Retinal pigment epithelial cell (primary cell): ENCODE measurements at regions not wholly inside any gene's neighbourhood (a gene's known extent, or its start where the extent isn't known, plus 50 kb on each side); places are given as distances from the start of the nearest gene placed in this dataset.

Experiments
- DNase-seq: peaks from one replicate; pipeline ENCODE4 v3.0.0-alpha.2; 2010; ENCODE audit warnings: low read depth
- H3K4me3 ChIP-seq: 2 replicates; pipeline ENCODE4 v1.5.1; 2011; ENCODE audit warnings: mild to moderate bottlenecking, low read length, control low read depth, moderate library complexity
- TF ChIP-seq, protein P1 (sequence below): conservative IDR thresholded peaks from 2 replicates; pipeline ENCODE4 v1.5.1; 2011; ENCODE audit warnings: low read depth, low read length, control low read depth, inconsistent platforms

- TF ChIP-seq, protein P1, sequence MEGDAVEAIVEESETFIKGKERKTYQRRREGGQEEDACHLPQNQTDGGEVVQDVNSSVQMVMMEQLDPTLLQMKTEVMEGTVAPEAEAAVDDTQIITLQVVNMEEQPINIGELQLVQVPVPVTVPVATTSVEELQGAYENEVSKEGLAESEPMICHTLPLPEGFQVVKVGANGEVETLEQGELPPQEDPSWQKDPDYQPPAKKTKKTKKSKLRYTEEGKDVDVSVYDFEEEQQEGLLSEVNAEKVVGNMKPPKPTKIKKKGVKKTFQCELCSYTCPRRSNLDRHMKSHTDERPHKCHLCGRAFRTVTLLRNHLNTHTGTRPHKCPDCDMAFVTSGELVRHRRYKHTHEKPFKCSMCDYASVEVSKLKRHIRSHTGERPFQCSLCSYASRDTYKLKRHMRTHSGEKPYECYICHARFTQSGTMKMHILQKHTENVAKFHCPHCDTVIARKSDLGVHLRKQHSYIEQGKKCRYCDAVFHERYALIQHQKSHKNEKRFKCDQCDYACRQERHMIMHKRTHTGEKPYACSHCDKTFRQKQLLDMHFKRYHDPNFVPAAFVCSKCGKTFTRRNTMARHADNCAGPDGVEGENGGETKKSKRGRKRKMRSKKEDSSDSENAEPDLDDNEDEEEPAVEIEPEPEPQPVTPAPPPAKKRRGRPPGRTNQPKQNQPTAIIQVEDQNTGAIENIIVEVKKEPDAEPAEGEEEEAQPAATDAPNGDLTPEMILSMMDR: no peak
- no peak for DNase-seq
- H3K4me3 ChIP-seq: no peak overlapping the region
These were observed 202.8 kb upstream of the FOXF1 start for GRCh38 chr16:86307514-86307903.

- TF ChIP-seq, protein P1: no peak
- no peak overlapping the region for H3K4me3 ChIP-seq
- no peak for DNase-seq
These were observed 201.8 kb upstream of the FOXF1 start for GRCh38 chr16:86308514-86308913.

GRCh38 chr16:86313631-86314030, 196.7 kb upstream of the FOXF1 start:
- TF ChIP-seq, protein P1: no peak
- no peak for DNase-seq
- H3K4me3 ChIP-seq: no peak overlapping the region

DNA sequence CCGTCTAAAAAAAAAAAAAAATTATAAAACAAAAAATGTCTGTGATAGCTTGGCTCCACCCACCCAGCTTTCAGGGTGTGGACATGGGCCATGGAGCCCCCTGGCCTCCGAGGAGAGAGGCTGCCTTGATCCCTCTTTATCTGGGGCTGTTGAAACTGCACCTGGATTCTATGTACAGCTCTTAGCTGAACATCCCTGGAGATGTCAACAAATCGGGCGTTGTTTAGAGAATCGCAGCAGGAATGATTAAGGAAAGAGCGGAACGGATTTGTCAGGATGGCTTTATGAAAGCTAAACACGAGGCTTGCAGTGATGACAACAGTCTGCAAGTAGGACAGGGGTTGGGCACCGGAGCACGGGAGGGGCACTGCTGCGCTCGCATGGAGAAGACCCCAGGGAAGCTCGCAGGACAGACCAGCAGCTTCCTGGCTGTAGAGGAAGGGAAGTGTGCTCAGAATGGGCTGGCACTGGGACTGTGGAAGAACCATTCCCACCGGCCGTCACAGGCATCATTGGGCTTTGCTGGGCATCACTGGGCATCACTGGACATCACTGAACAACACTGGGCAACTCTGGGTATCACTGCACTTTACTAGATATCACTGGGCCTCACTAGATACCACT, 195.8 kb upstream of the FOXF1 start:
- no peak for DNase-seq
- no peak overlapping the region for H3K4me3 ChIP-seq
- TF ChIP-seq, protein P1: no peak

DNA sequence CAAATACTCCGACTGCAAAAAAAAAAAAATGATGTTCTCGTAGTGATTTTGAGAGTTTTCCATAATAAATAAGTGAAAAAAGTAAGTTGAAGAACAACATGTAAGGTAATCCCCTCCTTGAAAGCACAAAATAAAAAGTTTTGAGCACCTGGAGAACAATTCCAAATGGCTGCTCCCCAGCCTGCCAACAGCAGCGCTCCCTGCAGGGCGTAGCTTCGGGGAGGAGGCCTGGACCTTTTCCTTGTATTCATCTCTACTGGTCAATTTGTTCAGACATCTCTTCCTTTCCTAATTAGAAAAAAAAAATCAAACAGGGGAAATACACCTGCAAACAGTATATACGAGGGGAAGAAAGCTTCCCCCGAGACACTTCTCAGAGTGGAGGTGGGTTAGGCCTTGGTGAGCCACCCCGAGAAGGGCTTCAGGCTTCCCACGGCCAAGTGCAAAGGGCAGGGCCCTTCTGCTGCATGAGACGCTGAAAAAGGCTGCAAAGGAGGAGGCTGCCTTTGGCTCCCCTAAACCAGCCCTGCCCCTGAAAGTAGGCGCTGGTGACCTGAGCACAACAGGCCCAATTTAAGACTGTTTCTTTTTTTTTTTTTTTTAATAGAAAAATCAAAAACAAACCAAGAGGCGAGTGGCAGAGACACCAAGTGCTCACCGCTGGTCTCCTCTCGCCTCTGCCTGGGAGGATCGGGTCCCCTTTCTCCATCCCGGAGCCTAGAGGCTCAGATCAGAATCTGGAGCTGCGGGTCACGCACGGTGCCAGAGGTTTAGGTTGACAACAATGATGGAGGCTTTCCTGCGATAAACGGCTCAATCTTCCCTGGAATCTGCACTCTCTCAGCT, 193.1 kb upstream of the FOXF1 start:
- H3K4me3 ChIP-seq: no peak overlapping the region
- TF ChIP-seq, protein P1: no peak
- DNase-seq: no peak

GRCh38 chr16:86317813-86318650, 192.3 kb upstream of the FOXF1 start:
- no peak for DNase-seq
- TF ChIP-seq, protein P1: no peak
- no peak overlapping the region for H3K4me3 ChIP-seq
